Choroid plexus epithelial cell (primary cell): ENCODE measurements at regions not wholly inside any gene's neighbourhood (a gene's known extent, or its start where the extent isn't known, plus 50 kb on each side); places are given as distances from the start of the nearest gene placed in this dataset.
A peak's percentile ranks its signal among the peaks of the same experiment; 100 is the strongest.

Experiments
- DNase-seq: peaks from one replicate; pipeline ENCODE4 v3.0.0-alpha.2; 2010; ENCODE audit warnings: low read depth
- H3K4me3 ChIP-seq: 2 replicates; pipeline ENCODE4 v1.5.1; 2011; ENCODE audit warnings: low read depth, mild to moderate bottlenecking, control low read depth, low read length, moderate library complexity
- CTCF ChIP-seq: conservative IDR thresholded peaks from 2 replicates; pipeline ENCODE4 v1.5.1; 2011; ENCODE audit warnings: low read depth, mild to moderate bottlenecking, control low read depth, inconsistent platforms, low read length, moderate library complexity

GRCh38 chr2:8225266-8225665 is 456.6 kb upstream of the ID2 start:
- no peak for DNase-seq
- TF ChIP-seq CTCF = no peak
- H3K4me3 ChIP-seq = no peak overlapping the region

DNA sequence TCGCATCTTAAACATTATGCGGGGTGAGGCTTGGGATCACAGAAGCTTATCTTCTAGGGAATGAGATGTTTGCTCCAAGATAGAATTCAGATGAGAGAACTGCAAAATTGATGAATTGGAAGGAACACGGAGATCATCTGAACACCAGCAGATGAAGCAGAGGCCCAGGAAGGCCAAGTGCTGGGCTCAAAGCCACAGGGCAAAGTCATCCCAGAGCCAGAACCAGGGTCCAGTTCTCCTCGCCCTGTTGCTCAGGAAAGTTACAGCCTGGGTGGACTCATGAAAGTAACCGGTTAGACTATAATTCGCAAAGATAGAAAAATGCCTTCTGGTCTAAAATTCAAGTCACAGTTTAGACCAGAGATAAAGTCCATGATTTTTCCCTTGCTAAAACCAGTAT is 456.1 kb upstream of the ID2 start:
- no peak for TF ChIP-seq CTCF
- no peak overlapping the region for H3K4me3 ChIP-seq
- no peak for DNase-seq

DNA sequence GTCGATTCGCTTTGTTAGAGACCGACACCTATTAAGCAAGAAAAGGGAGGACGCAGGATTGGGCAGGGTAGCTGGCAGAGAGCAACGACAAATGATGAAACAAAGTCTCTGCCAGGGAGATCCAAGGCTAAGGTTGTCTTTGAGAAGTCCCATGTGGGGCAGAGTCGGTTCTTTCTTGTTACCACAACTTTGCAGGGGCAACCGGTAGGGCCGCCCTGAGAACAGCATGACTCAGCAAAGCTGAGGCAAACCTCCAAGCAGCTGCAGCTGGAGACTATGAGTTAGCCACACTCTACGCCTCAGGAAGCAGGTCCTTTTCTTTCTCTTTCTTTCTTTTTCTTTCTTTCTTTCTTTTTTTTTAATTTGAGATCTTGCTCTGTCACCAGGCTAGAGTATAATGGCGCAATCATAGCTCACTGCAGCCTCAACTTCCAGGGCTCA is 452.3 kb upstream of the ID2 start:
- no peak overlapping the region for H3K4me3 ChIP-seq
- peak; percentile 9 for TF ChIP-seq CTCF
- peak; percentile 68 for DNase-seq

DNA sequence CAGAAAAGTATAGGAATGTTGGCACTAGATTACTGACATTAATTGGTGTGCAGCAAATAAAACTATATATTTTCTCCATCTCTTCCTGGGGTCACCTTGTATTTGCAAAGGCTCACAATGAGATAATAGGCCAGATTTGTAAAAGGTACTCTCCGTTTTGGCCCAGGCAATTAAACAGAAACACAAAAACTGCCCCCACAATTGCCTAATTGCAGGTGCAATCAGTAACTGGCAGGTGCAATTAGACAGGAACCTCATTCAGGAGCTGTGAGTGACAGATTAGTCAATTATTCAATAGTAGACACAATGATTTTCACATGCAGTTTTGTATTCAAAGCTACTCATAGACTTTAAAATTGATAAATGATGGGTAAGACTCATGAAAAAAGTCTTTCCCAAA is 451.4 kb upstream of the ID2 start:
- no peak for TF ChIP-seq CTCF
- no peak for DNase-seq
- H3K4me3 ChIP-seq = no peak overlapping the region

GRCh38 chr2:8231902-8232301 is 450.0 kb upstream of the ID2 start:
- no peak overlapping the region for H3K4me3 ChIP-seq

DNA sequence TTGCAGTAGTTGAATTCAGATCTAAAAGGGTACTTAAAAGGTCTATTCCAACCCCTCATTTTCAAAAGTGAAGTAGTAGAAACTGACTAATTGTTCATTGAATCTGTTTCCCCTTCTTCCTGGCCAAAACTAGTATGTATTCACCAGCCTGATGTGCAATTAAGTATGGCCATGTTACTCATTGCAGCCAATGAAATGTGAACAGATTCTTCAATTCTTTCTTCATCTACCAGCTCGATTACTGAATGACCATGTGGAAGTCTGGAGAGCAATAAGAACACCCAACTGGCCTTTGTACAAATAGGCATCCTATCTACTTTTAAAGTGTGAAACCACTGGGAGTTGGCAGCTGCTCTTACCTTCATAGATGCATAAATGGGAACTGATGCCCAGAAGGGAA is 449.0 kb upstream of the ID2 start:
- TF ChIP-seq CTCF = no peak
- H3K4me3 ChIP-seq = no peak overlapping the region
- DNase-seq = no peak

More at GRCh38 chr2:8231902-8232301, 450.0 kb upstream of the ID2 start:
- DNase-seq = no peak
- TF ChIP-seq CTCF = no peak

GRCh38 chr2:8234253-8234652 is 447.6 kb upstream of the ID2 start:
- DNase-seq = no peak
- TF ChIP-seq CTCF = no peak
- no peak overlapping the region for H3K4me3 ChIP-seq
